Stomach (tissue), 8 donors: ENCODE measurements at regions not wholly inside any gene's neighbourhood (a gene's known extent, or its start where the extent isn't known, plus 50 kb on each side); places are given as distances from the start of the nearest gene placed in this dataset.

Experiments used
- DNase-seq, 2 donors: peaks; one replicate each; pipeline versions ENCODE4 v3.0.0 to v3.0.0-alpha.2; 2013 to 2019
- H3K27ac ChIP-seq, 5 donors: fragments of 200-600 bp in 4 of 5; sonication (generic) in 4 of 5; one replicate each; pipeline ENCODE4 v1.5.1; 2013 to 2019; ENCODE audit warnings: mild to moderate bottlenecking in 1 of 5, moderate library complexity in 1 of 5
- H3K27me3 ChIP-seq, 3 donors: fragments of 200-600 bp; sonication (generic); one replicate each; pipeline ENCODE4 v1.5.1; 2017 to 2019; ENCODE audit warnings: mixed run types in 1 of 3
- H3K36me3 ChIP-seq, 4 donors: fragments of 200-600 bp; sonication (generic); 1 replicate in 3 of 4; 2 replicates in 1 of 4; pipeline ENCODE4 v1.5.1; 2016 to 2019
- H3K4me1 ChIP-seq, 4 donors: fragments of 200-600 bp; sonication (generic); one replicate each; pipeline ENCODE4 v1.5.1; 2016 to 2019
- H3K4me3 ChIP-seq, 4 donors: fragments of 200-600 bp; sonication (generic) in 3 of 4; one replicate each; pipeline ENCODE4 v1.5.1; 2016 to 2019; ENCODE audit warnings: mild to moderate bottlenecking in 1 of 4
- H3K9me3 ChIP-seq, 4 donors: fragments of 200-600 bp; sonication (generic); one replicate each; pipeline ENCODE4 v1.5.1; 2016 to 2019
- CTCF ChIP-seq, 7 experiments: fragments of 450-650 bp in 4 of 7; fragments of 200-600 bp in 3 of 7; sonication (generic) in 3 of 7; IDR thresholded peaks; one replicate each; pipeline ENCODE4 v1.5.1; 2016 to 2019; ENCODE audit warnings: antibody characterized with exemption in 7 of 7, control low read depth in 2 of 7, mild to moderate bottlenecking in 1 of 7
- EP300 ChIP-seq: sonication (generic); formaldehyde crosslinking; IDR thresholded peaks from one replicate; pipeline ENCODE4 v1.6.1; 2017; ENCODE audit warnings: antibody characterized with exemption
- POLR2A ChIP-seq, 4 donors: fragments of 450-650 bp; IDR thresholded peaks; one replicate each; pipeline ENCODE4 v1.6.1; 2016; ENCODE audit warnings: antibody characterized with exemption in 4 of 4, control low read depth in 2 of 4, mild to moderate bottlenecking in 1 of 4, moderate library complexity in 1 of 4
- POLR2AphosphoS5 ChIP-seq, 3 donors: sonication (generic); formaldehyde crosslinking; IDR thresholded peaks; one replicate each; pipeline ENCODE4 v1.6.1; 2016; ENCODE audit warnings: antibody characterized with exemption in 3 of 3
- WGBS, 5 donors: extraction: QIAGEN DNeasy Blood & Tissue Kit in 3 of 5; methylation state at CpG; one replicate each; pipeline versions ENCODE4 v1.1.5 to v1.1.7; 2013 to 2018; 5-methylcytosine and 5-hydroxymethylcytosine counted together
- intact Hi-C: fragments of 100-400 bp; cut with DNase I; formaldehyde crosslinking; loops from one replicate; pipeline ENCODE4 v1.15.1; 2023; ENCODE audit warnings: low total_unique reads
- donor health status: healthy with polysubstance abuse.
- donor health status: Bipolar disorder and iron deficiency.
- donor health status: healthy.

- no peaks in the 10 kb centered on the region for H3K27me3 ChIP-seq
Measured at GRCh38 chr13:77475345-77476084, 60.0 kb upstream of the SCEL start.

GRCh38 chr13:77470986-77471385, 64.5 kb upstream of the SCEL start:
- DNase-seq = no peak
- TF ChIP-seq EP300 = no peak
- intact Hi-C loops = no loop called here

More at GRCh38 chr13:77475345-77476084, 60.0 kb upstream of the SCEL start:
- intact Hi-C loops = no loop called here
- Histone ChIP-seq H3K27ac (no peak overlapping the region), H3K4me3 (no peak overlapping the region), H3K9me3 (no peaks in the 10 kb centered on the region), H3K36me3 (no peaks in the 10 kb centered on the region), H3K4me1 (peaks cover 0 to 13% (median 3%) of the 10 kb centered on the region in 4 donors)
- WGBS, 5 donors = 94 to 98% (median 98%) methylated on average over 23 to 47 of the region's 47 CpGs
- no peak for DNase-seq
- TF ChIP-seq EP300 (no peak), CTCF (IDR thresholded peaks at IDR 0.05) (no peak), POLR2AphosphoS5 (IDR thresholded peaks at IDR 0.05) (no peak), POLR2A (IDR thresholded peaks at IDR 0.05) (no peak)

GRCh38 chr13:77466753-77467422, 68.6 kb upstream of the SCEL start:
- no peaks in the 10 kb centered on the region for H3K36me3 ChIP-seq
- WGBS, 5 donors = 61 to 75% (median 72%) methylated on average over 4 of the region's 4 CpGs
- intact Hi-C loops = no loop called here
- no peaks in the 10 kb centered on the region for H3K4me1 ChIP-seq
- no peaks in the 10 kb centered on the region for H3K27me3 ChIP-seq
- no peak overlapping the region for H3K4me3 ChIP-seq
- no peak for DNase-seq
- no peak overlapping the region for H3K27ac ChIP-seq
- TF ChIP-seq POLR2A (IDR thresholded peaks at IDR 0.05) (no peak), POLR2AphosphoS5 (IDR thresholded peaks at IDR 0.05) (no peak), CTCF (IDR thresholded peaks at IDR 0.05) (no peak), EP300 (no peak)
- no peaks in the 10 kb centered on the region for H3K9me3 ChIP-seq

More at GRCh38 chr13:77470986-77471385, 64.5 kb upstream of the SCEL start:
- Histone ChIP-seq H3K27me3 (no peaks in the 10 kb centered on the region), H3K4me1 (no peaks in the 10 kb centered on the region), H3K9me3 (no peaks in the 10 kb centered on the region), H3K36me3 (no peaks in the 10 kb centered on the region), H3K4me3 (no peak overlapping the region), H3K27ac (no peak overlapping the region)
- 88 to 96% (median 95%) methylated on average over 3 of the region's 3 CpGs for WGBS, 5 donors

GRCh38 chr13:77465603-77466195, 69.8 kb upstream of the SCEL start:
- Histone ChIP-seq H3K27me3 (no peaks in the 10 kb centered on the region), H3K4me3 (no peak overlapping the region), H3K27ac (no peak overlapping the region), H3K9me3 (no peaks in the 10 kb centered on the region), H3K36me3 (no peaks in the 10 kb centered on the region), H3K4me1 (no peaks in the 10 kb centered on the region)
- peak in 1 of 2 donors; percentile 40 for DNase-seq
- TF ChIP-seq POLR2A (IDR thresholded peaks at IDR 0.05) = no peak
- TF ChIP-seq EP300 = no peak
- TF ChIP-seq POLR2AphosphoS5 (IDR thresholded peaks at IDR 0.05) = no peak
- no peak for TF ChIP-seq CTCF (IDR thresholded peaks at IDR 0.05)
- intact Hi-C loops = no loop called here
